Neural crest cell (in vitro differentiated cells): ENCODE measurements at regions not wholly inside any gene's neighbourhood (a gene's known extent, or its start where the extent isn't known, plus 50 kb on each side); places are given as distances from the start of the nearest gene placed in this dataset.

Source experiments
- DNase-seq: peaks from one replicate; pipeline ENCODE4 v3.0.0; 2021; ENCODE audit warnings: low read depth, mixed read lengths, low spot score
- H3K27ac Mint-ChIP-seq: one replicate; pipeline ENCODE4 v1.8.0; 2021; ENCODE audit warnings: mild to moderate bottlenecking, mixed read lengths; ENCODE audit not compliant: unreplicated experiment
- H3K27me3 Mint-ChIP-seq: 2 replicates; pipeline ENCODE4 v1.8.0; 2021; ENCODE audit warnings: low read depth, mild to moderate bottlenecking, mixed read lengths
- H3K36me3 Mint-ChIP-seq: 2 replicates; pipeline ENCODE4 v1.8.0; 2021; ENCODE audit warnings: low read depth, mild to moderate bottlenecking, mixed read lengths
- H3K4me1 Mint-ChIP-seq: 2 replicates; pipeline ENCODE4 v1.8.0; 2021; ENCODE audit warnings: mixed read lengths
- H3K4me3 Mint-ChIP-seq: one replicate; pipeline ENCODE4 v1.8.0; 2021; ENCODE audit warnings: mild to moderate bottlenecking, mixed read lengths
- H3K9me3 Mint-ChIP-seq: 2 replicates; pipeline ENCODE4 v1.8.0; 2021; ENCODE audit warnings: mixed read lengths
- TF ChIP-seq, protein P1 (sequence below): fragments of 200-600 bp; sonication (generic); conservative IDR thresholded peaks from 2 replicates; pipeline ENCODE4 v1.5.0; 2021; ENCODE audit warnings: antibody characterized with exemption, mild to moderate bottlenecking

GRCh38 chr13:24035411-24035810 lies 125.1 kb upstream of the SPATA13 start:
- TF ChIP-seq, protein P1, sequence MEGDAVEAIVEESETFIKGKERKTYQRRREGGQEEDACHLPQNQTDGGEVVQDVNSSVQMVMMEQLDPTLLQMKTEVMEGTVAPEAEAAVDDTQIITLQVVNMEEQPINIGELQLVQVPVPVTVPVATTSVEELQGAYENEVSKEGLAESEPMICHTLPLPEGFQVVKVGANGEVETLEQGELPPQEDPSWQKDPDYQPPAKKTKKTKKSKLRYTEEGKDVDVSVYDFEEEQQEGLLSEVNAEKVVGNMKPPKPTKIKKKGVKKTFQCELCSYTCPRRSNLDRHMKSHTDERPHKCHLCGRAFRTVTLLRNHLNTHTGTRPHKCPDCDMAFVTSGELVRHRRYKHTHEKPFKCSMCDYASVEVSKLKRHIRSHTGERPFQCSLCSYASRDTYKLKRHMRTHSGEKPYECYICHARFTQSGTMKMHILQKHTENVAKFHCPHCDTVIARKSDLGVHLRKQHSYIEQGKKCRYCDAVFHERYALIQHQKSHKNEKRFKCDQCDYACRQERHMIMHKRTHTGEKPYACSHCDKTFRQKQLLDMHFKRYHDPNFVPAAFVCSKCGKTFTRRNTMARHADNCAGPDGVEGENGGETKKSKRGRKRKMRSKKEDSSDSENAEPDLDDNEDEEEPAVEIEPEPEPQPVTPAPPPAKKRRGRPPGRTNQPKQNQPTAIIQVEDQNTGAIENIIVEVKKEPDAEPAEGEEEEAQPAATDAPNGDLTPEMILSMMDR = no peak
- H3K27me3 Mint-ChIP-seq = no peaks in the 10 kb centered on the region
- DNase-seq = no peak
- no peak overlapping the region for H3K27ac Mint-ChIP-seq
- no peak overlapping the region for H3K4me3 Mint-ChIP-seq
- peaks cover 32% of the 10 kb centered on the region for H3K4me1 Mint-ChIP-seq
- no peaks in the 10 kb centered on the region for H3K36me3 Mint-ChIP-seq
- H3K9me3 Mint-ChIP-seq = peaks cover 4% of the 10 kb centered on the region

DNA sequence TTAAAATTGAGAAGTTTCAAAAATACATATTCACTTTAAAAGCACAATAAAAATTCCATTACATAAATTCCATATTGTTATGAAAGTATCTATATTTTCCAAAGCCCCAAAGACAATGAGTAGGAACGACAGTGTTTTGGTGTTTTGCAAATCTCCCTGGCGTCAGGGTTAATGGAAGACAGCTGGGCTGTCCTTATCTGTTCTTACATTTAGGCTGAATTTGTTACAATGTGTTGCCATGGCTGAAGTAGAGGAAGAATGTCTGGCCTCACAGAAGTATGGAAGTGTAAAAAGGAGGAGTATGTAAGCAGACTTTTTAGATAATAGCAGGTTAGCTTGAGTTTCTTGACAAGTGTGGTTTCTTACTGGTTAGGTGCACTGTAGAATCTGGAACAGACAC lies 124.4 kb upstream of the SPATA13 start:
- H3K4me1 Mint-ChIP-seq = peaks cover 39% of the 10 kb centered on the region
- H3K27me3 Mint-ChIP-seq = no peaks in the 10 kb centered on the region
- TF ChIP-seq, protein P1 = no peak
- peak overlapping the region; percentile 7 for H3K27ac Mint-ChIP-seq
- no peak for DNase-seq
- no peak overlapping the region for H3K4me3 Mint-ChIP-seq
- peaks cover under 1% of the 10 kb centered on the region for H3K9me3 Mint-ChIP-seq
- H3K36me3 Mint-ChIP-seq = no peaks in the 10 kb centered on the region

- H3K4me3 Mint-ChIP-seq = peak overlapping the region; percentile 15
- no peaks in the 10 kb centered on the region for H3K36me3 Mint-ChIP-seq
- no peak for DNase-seq
- H3K27ac Mint-ChIP-seq = peak overlapping the region; percentile 98
- no peaks in the 10 kb centered on the region for H3K9me3 Mint-ChIP-seq
- TF ChIP-seq, protein P1 = no peak
- no peaks in the 10 kb centered on the region for H3K27me3 Mint-ChIP-seq
- H3K4me1 Mint-ChIP-seq = peaks cover 56% of the 10 kb centered on the region
These were observed 122.1 kb upstream of the SPATA13 start for GRCh38 chr13:24038405-24038804.

DNA sequence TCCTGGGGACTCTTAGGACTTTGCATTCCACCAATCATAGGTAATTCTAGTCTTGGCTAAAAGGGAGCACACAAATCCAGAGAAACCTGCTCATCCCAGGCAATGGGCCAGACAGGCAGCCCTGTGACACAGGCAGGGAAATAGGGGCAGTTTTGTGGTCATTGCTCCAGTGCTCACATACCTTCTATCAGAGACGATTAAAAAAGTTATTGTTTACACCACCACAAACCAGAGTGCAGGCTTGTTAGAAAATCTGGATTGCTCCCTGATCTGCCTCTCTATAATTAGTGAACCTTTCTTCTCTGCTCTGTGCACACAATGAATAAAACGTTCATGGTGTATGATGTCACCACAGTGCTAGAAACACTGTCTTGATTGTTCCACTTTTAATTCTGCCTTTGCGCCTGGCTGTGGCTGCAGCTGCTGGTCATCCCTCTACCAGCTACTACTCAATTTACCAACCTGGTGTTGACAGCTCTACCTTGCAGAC lies 121.6 kb upstream of the SPATA13 start:
- H3K4me3 Mint-ChIP-seq = peak overlapping the region; percentile 18
- no peaks in the 10 kb centered on the region for H3K27me3 Mint-ChIP-seq
- peak; percentile 23 for DNase-seq
- peaks cover 61% of the 10 kb centered on the region for H3K4me1 Mint-ChIP-seq
- H3K27ac Mint-ChIP-seq = peak overlapping the region; percentile 98
- TF ChIP-seq, protein P1 = no peak
- no peaks in the 10 kb centered on the region for H3K9me3 Mint-ChIP-seq
- H3K36me3 Mint-ChIP-seq = no peaks in the 10 kb centered on the region

- H3K27me3 Mint-ChIP-seq = no peaks in the 10 kb centered on the region
- no peaks in the 10 kb centered on the region for H3K36me3 Mint-ChIP-seq
- H3K9me3 Mint-ChIP-seq = no peaks in the 10 kb centered on the region
- TF ChIP-seq, protein P1 = no peak
- H3K4me3 Mint-ChIP-seq = peak overlapping the region; percentile 2
- DNase-seq = no peak
- peaks cover 68% of the 10 kb centered on the region for H3K4me1 Mint-ChIP-seq
- peak overlapping the region; percentile 87 for H3K27ac Mint-ChIP-seq
These were observed 120.7 kb upstream of the SPATA13 start for GRCh38 chr13:24039621-24040475.
